SK-N-SH treated with all-trans-retinoic acid at 6 μM for 48 hours (cell line): ENCODE measurements at regions not wholly inside any gene's neighbourhood (a gene's known extent, or its start where the extent isn't known, plus 50 kb on each side); places are given as distances from the start of the nearest gene placed in this dataset.

Experiments
- ARNTL ChIP-seq: fragments of 450-650 bp; formaldehyde crosslinking; IDR thresholded peaks from 2 replicates; pipeline ENCODE4 v1.5.0; 2020; ENCODE audit warnings: low read depth, mild to moderate bottlenecking, moderate library complexity, borderline replicate concordance
- BACH2 ChIP-seq: fragments of 250-450 bp; sonication (Bioruptor Pico); IDR thresholded peaks from 2 replicates; pipeline ENCODE4 v1.9.0; 2021; ENCODE audit warnings: mild to moderate bottlenecking, borderline replicate concordance
- CSDC2 ChIP-seq: fragments of 250-450 bp; sonication (Bioruptor Pico); IDR thresholded peaks from 2 replicates; pipeline ENCODE4 v1.5.0; 2020; ENCODE audit warnings: mild to moderate bottlenecking, moderate library complexity
- ESRRG ChIP-seq: fragments of 250-450 bp; sonication (Bioruptor Pico); IDR thresholded peaks from 2 replicates; pipeline ENCODE4 v1.6.1; 2021; ENCODE audit warnings: mild to moderate bottlenecking
- ISL1 ChIP-seq: fragments of 250-450 bp; sonication (Bioruptor Pico); IDR thresholded peaks from 2 replicates; pipeline ENCODE4 v2.1.2; 2022; ENCODE audit warnings: mild to moderate bottlenecking, moderate library complexity
- POU6F1 ChIP-seq: fragments of 250-450 bp; sonication (Bioruptor Pico); IDR thresholded peaks from 2 replicates; pipeline ENCODE4 v1.8.0; 2021; ENCODE audit warnings: low read depth, mild to moderate bottlenecking, moderate library complexity, borderline replicate concordance
- ZC3H10 ChIP-seq: fragments of 250-450 bp; sonication (Bioruptor Pico); IDR thresholded peaks from 2 replicates; pipeline ENCODE4 v1.5.1; 2021; ENCODE audit warnings: mild to moderate bottlenecking, moderate library complexity
- ZFP3 ChIP-seq: fragments of 250-450 bp; sonication (Bioruptor Pico); IDR thresholded peaks from 2 replicates; pipeline ENCODE4 v1.5.0; 2020; ENCODE audit warnings: mild to moderate bottlenecking, moderate library complexity
- ZFP30 ChIP-seq: fragments of 450-650 bp; formaldehyde crosslinking; IDR thresholded peaks from 2 replicates; pipeline ENCODE4 v1.5.0; 2022; ENCODE audit warnings: mild to moderate bottlenecking, moderate library complexity

DNA sequence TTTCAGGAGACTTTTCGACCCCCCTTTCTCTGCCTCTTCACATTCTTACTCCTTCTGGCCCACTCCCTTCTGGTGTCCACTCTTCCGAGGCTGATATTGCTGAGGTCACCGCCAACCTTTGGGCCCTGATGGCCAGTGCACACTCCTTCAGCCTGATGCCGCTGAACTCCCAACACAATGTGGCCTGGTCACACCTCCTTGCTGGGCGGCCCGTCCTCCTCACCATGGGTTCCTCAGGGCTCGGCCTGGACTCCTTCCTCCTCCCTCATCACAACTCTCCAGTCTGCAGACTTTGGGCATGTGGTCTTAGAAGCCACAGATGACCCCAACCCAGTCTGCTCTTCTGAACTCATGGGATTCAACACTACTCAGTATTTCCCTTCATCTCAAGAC is 583.0 kb upstream of the MGMT start:
- no peak for TF ChIP-seq ZFP30 (CRISPR knock-in tag)
- no peak for TF ChIP-seq BACH2 (CRISPR knock-in tag)
- no peak for TF ChIP-seq ARNTL
- TF ChIP-seq CSDC2 (CRISPR knock-in tag): no peak
- no peak for TF ChIP-seq ZFP3
- TF ChIP-seq ZC3H10 (CRISPR knock-in tag): no peak
- no peak for TF ChIP-seq POU6F1 (CRISPR knock-in tag)
- TF ChIP-seq ISL1 (CRISPR knock-in tag): no peak
- TF ChIP-seq ESRRG: no peak
